ENCODE measurements at regions not wholly inside any gene's neighbourhood (a gene's known extent, or its start where the extent isn't known, plus 50 kb on each side); places are given as distances from the start of the nearest gene placed in this dataset.
"Not testable (repeated sequence)": the region's sequence is repeated elsewhere in the genome, so short reads cannot be mapped to it uniquely, and the experiment has no call there.

DNA sequence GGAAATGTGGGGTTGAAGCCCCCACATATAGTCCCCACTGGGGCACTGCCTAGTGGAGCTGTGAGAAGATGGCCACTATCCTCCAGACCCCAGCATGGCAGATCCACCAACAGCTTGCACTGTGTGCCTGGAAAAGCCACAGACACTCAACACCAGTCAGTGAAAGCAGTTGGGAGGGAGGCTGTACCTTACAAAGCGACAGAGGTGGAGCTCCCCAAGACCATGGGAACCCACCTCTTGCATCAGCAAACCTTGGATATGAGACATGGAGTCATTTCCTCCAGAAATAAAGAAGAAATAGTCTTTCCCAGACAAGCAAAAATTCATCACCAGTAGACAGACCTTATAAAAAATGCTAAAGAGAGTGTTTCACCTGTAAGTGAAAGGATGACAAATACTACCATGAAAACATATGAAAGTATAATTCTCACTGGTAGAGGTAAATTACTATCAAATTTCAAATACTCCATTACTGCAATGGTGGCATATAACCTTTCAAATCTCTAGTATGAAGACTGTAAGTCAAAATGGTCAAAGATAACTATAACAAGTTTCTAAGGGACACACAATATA, 152.6 kb upstream of the EPHA4 start:
- H3K27me3 Mint-ChIP-seq, result no peaks in the 10 kb centered on the region
- no peak overlapping the region for H3K4me3 Mint-ChIP-seq
- CTCF ChIA-PET, result no interaction called here
- POLR2A ChIA-PET, result no interaction called here
- DNase-seq, result no peak
- H3K9me3 Mint-ChIP-seq, result peaks cover 5% of the 10 kb centered on the region
- H3K27ac Mint-ChIP-seq, result no peak overlapping the region
- H3K36me3 Mint-ChIP-seq (ENCODE audit: low read depth), result no peaks in the 10 kb centered on the region
- no peaks in the 10 kb centered on the region for H3K4me1 Mint-ChIP-seq

DNA sequence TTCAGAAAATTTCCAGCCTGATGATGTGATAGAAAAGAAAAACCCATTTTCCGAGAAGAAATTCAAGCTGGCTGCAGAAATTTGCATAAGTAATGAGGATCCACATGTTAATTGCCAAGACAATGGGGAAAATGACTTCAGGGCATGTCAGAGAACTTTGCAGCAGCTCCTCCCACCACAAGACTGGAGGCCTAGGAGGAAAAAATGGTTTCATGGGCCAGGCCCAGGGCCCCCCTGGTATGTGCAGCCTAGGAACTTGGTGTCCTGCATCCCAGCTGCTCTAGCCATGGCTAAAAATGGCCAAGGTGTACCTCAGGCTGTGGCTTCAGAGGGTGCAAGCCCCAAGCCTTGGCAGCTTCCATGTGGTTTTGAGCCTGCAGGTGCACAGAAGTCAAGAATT, 152.0 kb upstream of the EPHA4 start:
- H3K36me3 Mint-ChIP-seq (ENCODE audit: low read depth); H3K27ac Mint-ChIP-seq; H3K9me3 Mint-ChIP-seq; CTCF ChIA-PET; H3K27me3 Mint-ChIP-seq; POLR2A ChIA-PET; H3K4me3 Mint-ChIP-seq; H3K4me1 Mint-ChIP-seq; DNase-seq: not testable (repeated sequence)

DNA sequence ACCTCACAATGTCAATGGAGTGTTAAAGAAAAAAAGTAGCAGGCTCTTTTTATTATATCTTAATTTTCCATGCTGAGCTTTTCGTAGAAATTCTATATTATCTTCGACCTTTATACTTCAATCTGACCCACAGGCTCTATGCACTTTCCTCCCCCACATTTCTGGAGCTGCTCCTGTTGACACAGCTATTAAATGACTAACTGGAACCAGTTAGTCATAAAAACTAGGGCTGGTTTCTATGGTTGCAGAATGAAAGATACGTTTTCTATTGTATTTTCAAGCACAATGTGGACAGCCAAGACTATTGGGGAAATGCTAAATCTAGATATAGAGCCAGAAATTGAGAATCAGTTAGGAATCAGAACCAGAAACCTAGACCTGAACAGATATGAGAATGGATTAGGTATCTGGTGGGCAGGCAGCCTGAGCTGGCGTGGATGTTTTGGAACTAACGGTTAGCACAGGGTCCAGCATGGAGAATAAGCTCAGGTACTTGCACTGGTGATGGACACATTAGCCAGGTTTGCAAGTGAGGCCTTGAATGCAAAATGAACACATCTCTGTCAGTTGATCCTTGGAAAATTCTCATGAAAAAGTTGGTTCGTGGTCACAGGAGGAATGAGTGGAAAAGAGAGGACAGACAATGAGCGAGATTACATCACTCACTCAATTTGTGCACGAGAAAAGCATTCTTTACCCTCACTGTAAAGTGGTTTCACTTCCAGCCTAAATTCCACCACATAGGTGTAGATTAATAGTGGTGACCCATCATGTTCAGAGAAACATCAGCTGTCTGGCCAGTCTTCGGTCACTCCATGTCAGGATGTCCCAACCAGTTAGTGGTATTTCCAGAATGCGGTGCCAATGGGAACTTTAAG, 144.6 kb upstream of the EPHA4 start:
- Mint-ChIP-seq H3K36me3 (ENCODE audit: low read depth) (no peaks in the 10 kb centered on the region), H3K27me3 (no peaks in the 10 kb centered on the region), H3K27ac (no peak overlapping the region), H3K4me1 (no peaks in the 10 kb centered on the region), H3K9me3 (no peaks in the 10 kb centered on the region), H3K4me3 (no peak overlapping the region)
- POLR2A ChIA-PET, result no interaction called here
- no peak for DNase-seq
- CTCF ChIA-PET, result no interaction called here

DNA sequence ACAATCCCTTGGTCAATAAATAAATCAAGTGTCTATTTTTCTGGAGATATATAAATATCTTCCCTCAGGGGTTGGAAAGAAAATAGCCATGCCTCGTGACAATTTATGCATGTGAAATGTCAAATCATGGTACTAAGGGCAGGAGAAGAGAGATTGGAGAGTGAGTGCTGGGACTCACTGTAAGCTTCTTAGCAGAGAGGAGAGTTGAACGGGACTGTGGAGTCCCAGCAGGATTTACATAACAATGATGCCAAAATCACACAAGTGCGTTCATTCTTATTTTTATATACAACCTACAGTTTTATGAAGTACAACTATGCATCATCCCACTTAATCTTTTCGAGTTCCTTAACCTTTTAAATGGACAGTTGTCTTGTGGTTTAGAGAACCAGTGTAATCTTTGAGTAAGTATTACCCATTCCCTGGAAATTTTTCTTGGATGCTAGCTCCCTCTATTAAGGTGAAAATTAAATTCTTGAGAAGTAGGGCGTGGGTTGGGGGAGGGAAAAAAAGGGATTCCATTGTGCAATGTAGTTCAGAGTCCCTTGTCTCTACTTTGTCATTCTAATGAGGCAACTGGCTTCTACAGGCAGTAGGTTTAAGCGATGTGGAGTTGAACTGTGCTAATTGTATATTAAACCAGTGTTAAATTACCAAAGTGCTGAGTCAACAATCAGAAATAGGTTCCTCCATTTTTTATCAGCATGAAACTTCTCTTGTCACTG, 143.6 kb upstream of the EPHA4 start:
- ChIA-PET CTCF (no interaction called here), POLR2A (interaction anchor here (0.6 kb wide), 1 partner anchor 124 kb away, joined by 5 read pairs; no protein-coding TSS in a partner anchor)
- Mint-ChIP-seq H3K36me3 (ENCODE audit: low read depth) (no peaks in the 10 kb centered on the region), H3K4me1 (no peaks in the 10 kb centered on the region), H3K4me3 (no peak overlapping the region), H3K27ac (no peak overlapping the region), H3K9me3 (no peaks in the 10 kb centered on the region), H3K27me3 (no peaks in the 10 kb centered on the region)
- DNase-seq, result no peak

DNA sequence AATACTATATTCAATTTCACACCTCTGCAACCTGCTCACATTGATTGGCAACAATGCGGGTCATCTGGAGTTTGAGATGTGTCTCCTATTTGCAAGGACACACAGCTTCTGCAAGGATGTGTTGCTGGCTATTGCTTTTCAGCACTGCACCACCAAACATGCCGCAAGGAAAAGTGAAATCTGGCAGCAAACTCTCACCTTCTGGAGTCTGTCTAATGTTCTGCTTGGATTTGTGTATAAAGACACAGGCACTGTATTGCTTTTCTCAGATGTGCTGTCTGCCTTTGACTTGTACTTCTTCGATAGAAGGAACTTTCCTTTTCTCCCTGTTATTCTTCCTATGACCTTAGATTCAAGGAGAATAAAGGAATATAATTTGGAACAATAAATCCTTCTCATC, 138.6 kb upstream of the EPHA4 start:
- Mint-ChIP-seq H3K4me3 (no peak overlapping the region), H3K9me3 (no peaks in the 10 kb centered on the region), H3K27ac (no peak overlapping the region), H3K27me3 (no peaks in the 10 kb centered on the region), H3K4me1 (no peaks in the 10 kb centered on the region), H3K36me3 (ENCODE audit: low read depth) (no peaks in the 10 kb centered on the region)
- CTCF ChIA-PET, result no interaction called here
- DNase-seq, result no peak
- POLR2A ChIA-PET, result no interaction called here

DNA sequence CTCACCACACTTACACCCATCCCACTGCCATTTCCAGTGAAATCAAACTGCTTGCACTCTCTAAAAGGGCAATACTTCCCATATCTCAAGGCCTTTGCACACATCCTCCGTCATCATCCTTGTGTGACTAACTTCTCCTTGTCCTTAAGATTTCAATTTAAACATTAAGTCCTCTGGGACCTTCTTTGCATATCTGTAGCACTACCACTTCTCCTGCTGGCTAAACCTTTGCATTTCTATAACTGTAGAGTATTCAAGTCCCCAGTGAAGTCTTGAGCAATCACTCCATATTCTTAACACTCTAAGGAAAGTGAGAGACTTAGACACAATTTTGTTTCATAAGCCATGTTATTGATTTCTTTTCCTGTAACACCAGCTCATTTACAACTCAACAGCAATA, 136.8 kb upstream of the EPHA4 start:
- H3K27me3 Mint-ChIP-seq, result no peaks in the 10 kb centered on the region
- H3K9me3 Mint-ChIP-seq, result no peaks in the 10 kb centered on the region
- POLR2A ChIA-PET, result no interaction called here
- CTCF ChIA-PET, result no interaction called here
- H3K36me3 Mint-ChIP-seq (ENCODE audit: low read depth), result no peaks in the 10 kb centered on the region
- no peak overlapping the region for H3K4me3 Mint-ChIP-seq
- no peaks in the 10 kb centered on the region for H3K4me1 Mint-ChIP-seq
- no peak overlapping the region for H3K27ac Mint-ChIP-seq
- DNase-seq, result no peak

DNA sequence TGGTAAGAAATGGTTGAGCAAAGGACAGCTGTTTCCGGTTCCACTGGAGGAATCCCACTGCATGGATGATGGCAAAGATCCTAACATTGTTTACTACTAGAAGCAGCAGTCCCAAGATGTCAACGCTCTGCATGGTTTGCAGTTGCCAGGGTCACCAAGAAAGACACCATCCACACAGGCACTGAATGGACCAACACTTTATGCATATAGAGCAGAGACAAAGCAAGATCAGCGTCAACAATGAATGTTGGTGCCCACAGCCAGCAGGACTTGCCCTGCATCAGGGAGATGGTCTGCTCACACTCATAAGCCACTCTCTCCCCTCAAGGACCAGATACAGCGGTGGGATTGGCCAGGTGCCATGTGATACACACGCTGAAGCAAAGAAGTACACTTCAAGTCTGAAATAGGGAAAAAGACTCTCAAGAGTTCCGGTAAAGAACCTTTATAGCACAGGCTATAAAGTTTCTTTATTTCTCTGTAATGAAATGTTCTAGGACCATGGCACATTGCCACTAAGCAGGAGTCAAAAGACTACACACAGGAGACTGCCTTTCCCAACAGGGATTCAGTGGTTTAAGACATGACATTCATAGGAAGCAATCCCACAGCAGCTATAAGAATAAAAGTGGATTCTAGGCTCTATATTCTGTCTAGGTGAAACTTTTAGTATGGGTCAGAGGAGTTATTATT, 133.2 kb upstream of the EPHA4 start:
- ChIA-PET CTCF (no interaction called here), POLR2A (no interaction called here)
- Mint-ChIP-seq H3K27me3 (no peaks in the 10 kb centered on the region), H3K27ac (no peak overlapping the region), H3K36me3 (ENCODE audit: low read depth) (no peaks in the 10 kb centered on the region), H3K9me3 (no peaks in the 10 kb centered on the region), H3K4me1 (no peaks in the 10 kb centered on the region), H3K4me3 (no peak overlapping the region)
- DNase-seq, result no peak

DNA sequence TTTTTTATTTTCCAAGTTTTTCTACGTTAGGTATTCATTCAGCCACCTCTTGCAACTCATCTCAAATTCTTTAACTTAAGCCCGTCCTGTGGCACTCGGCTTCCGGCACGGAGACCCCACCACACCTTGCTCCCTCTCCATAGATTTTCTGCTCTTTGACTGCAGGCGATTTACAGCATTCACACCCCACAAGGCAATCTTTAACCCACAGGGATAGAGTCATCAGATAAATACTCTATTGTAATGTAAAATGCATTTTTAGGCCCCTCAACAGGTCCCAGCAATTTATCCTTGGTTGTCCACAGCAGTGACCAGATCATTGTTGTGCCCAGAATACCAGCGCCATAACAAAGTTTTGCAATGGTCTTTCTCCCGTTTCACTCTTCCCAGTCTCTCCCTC, 132.3 kb upstream of the EPHA4 start:
- CTCF ChIA-PET, result interaction anchor here (0.6 kb wide), 1 partner anchor 1183 kb away, joined by 4 read pairs; no protein-coding TSS in a partner anchor
- no peaks in the 10 kb centered on the region for H3K4me1 Mint-ChIP-seq
- H3K36me3 Mint-ChIP-seq (ENCODE audit: low read depth), result no peaks in the 10 kb centered on the region
- POLR2A ChIA-PET, result no interaction called here
- H3K27me3 Mint-ChIP-seq, result no peaks in the 10 kb centered on the region
- no peak overlapping the region for H3K27ac Mint-ChIP-seq
- DNase-seq, result no peak
- H3K4me3 Mint-ChIP-seq, result no peak overlapping the region
- no peaks in the 10 kb centered on the region for H3K9me3 Mint-ChIP-seq

DNA sequence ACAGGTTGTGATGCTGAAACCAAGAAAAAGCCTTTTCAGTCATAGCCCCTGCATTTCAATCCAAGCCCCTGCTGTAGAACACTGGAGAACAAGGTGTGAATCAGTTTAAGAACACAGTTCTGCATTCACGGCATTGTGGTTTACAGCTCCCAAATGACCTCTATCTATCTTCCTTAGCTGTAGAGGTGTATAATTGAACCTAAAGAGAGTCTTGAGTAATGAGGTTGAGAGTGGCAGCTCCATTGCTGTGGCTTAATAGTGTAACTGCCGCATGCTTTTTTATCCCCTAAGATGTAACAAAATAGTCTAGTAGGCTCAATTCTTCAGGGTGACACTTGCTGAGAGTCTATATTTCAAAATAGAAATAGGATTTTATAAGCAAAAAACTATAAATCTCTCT, 121.3 kb upstream of the EPHA4 start:
- no peaks in the 10 kb centered on the region for H3K27me3 Mint-ChIP-seq
- H3K4me3 Mint-ChIP-seq, result no peak overlapping the region
- H3K9me3 Mint-ChIP-seq, result no peaks in the 10 kb centered on the region
- no peaks in the 10 kb centered on the region for H3K36me3 Mint-ChIP-seq (ENCODE audit: low read depth)
- H3K27ac Mint-ChIP-seq, result no peak overlapping the region
- no peak for DNase-seq
- no peaks in the 10 kb centered on the region for H3K4me1 Mint-ChIP-seq
- ChIA-PET POLR2A (no interaction called here), CTCF (no interaction called here)

DNA sequence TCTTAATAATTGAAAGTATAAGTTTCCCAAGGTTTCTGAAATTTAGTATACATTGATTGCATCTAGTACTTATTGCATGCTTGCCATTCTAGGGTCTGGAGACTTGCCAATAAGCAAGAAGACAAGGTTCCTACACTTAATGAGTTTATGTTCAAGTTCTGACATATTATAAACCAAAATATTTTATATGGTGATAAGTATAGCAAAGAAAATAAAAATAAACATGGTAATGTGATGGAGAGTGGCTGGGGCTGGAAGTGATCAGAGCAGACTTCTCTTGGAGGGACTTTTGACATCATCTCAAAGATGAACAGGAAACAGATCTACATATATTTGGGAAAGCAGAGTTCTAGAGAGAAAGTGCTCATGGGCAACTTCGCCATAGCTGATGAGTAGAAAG, 119.5 kb upstream of the EPHA4 start:
- H3K4me3 Mint-ChIP-seq, result no peak overlapping the region
- POLR2A ChIA-PET, result no interaction called here
- no peaks in the 10 kb centered on the region for H3K27me3 Mint-ChIP-seq
- CTCF ChIA-PET, result no interaction called here
- no peaks in the 10 kb centered on the region for H3K4me1 Mint-ChIP-seq
- H3K9me3 Mint-ChIP-seq, result no peaks in the 10 kb centered on the region
- no peak overlapping the region for H3K27ac Mint-ChIP-seq
- no peak for DNase-seq
- H3K36me3 Mint-ChIP-seq (ENCODE audit: low read depth), result no peaks in the 10 kb centered on the region

DNA sequence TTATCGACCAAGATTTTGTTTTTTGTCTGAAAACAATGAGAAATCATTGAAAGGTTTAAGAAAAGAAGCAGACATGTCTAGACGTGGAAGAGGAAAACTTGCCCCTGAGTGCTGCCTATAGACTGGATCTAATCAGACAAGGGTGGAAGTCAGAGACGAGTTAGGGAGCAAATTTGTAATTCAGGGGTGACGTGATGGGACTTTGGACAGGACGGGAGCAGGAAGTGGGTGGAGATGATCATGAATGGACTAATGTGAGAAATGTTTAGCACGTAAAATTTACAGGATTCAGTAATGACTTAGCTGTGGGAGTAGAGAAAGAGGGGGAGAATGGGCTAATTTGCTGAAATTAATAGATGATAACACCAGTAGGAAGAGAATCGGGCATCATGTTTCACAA, 117.0 kb upstream of the EPHA4 start:
- Mint-ChIP-seq H3K9me3 (no peaks in the 10 kb centered on the region), H3K36me3 (ENCODE audit: low read depth) (no peaks in the 10 kb centered on the region), H3K4me3 (no peak overlapping the region), H3K27ac (no peak overlapping the region), H3K4me1 (no peaks in the 10 kb centered on the region), H3K27me3 (no peaks in the 10 kb centered on the region)
- CTCF ChIA-PET, result no interaction called here
- DNase-seq, result no peak
- POLR2A ChIA-PET, result no interaction called here

DNA sequence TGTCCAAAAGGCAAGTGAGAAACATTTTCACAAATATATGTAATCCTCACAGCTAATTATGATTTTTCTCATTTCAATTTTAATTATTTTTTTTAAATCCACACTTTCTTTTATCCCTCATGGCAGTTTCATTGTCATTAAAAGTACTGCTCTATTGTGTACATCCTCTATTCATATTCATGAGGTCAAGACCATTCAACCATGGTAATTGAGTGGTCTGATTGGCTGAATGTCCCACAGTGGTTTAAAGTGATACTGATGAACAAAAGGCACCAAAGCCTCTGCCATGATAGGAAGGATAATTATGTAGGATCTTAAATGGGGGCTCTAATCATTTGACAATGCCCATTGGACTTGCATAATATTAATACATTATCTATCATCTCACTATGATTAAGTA, 108.4 kb upstream of the EPHA4 start:
- Mint-ChIP-seq H3K4me3 (no peak overlapping the region), H3K9me3 (no peaks in the 10 kb centered on the region), H3K27me3 (no peaks in the 10 kb centered on the region), H3K27ac (no peak overlapping the region), H3K36me3 (ENCODE audit: low read depth) (no peaks in the 10 kb centered on the region), H3K4me1 (no peaks in the 10 kb centered on the region)
- ChIA-PET POLR2A (no interaction called here), CTCF (no interaction called here)
- no peak for DNase-seq

DNA sequence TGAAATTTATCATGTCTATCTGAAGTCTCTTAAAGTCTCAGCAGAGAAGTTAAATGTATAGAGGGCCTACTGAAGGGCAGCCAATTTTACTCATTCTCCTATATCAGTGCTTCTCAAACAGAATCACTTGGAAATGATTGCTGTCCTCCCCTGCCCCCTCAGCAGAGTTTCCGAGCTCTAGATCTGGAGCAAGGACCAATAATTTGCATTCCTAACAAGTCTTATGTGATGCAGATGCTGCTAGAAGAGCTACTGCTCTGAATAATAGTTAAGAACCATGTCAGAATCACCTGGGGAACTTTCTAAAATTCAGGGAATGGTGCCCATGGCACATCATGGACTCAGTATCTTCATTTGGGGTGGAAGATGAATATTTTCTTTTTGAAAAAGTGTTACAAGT, 105.6 kb upstream of the EPHA4 start:
- H3K36me3 Mint-ChIP-seq (ENCODE audit: low read depth), result no peaks in the 10 kb centered on the region
- H3K4me3 Mint-ChIP-seq, result no peak overlapping the region
- ChIA-PET CTCF (no interaction called here), POLR2A (no interaction called here)
- no peaks in the 10 kb centered on the region for H3K4me1 Mint-ChIP-seq
- no peaks in the 10 kb centered on the region for H3K9me3 Mint-ChIP-seq
- no peak overlapping the region for H3K27ac Mint-ChIP-seq
- DNase-seq, result no peak
- no peaks in the 10 kb centered on the region for H3K27me3 Mint-ChIP-seq

Measured in activated CD4-positive, alpha-beta T cell treated with anti-CD3 and anti-CD28 coated beads, Interleukin-2, amount 10 ng/mL, durations not matched to agents 7 days and 5 days (primary cell).